ENCODE measurements at regions not wholly inside any gene's neighbourhood (a gene's known extent, or its start where the extent isn't known, plus 50 kb on each side); places are given as distances from the start of the nearest gene placed in this dataset.

- H3K4me3 ChIP-seq (replicated peaks in 1 of 3; ENCODE audit: low read depth in 2 of 3, low read length in 3 of 3) = no peak overlapping the region
- intact Hi-C loops (cut with micrococcal nuclease) = no loop called here
- 56% methylated on average over 3 of the region's 6 CpGs for WGBS (ENCODE audit: insufficient coverage)
- no peaks in the 10 kb centered on the region for H3K4me1 ChIP-seq (ENCODE audit: control insufficient read depth in 1 of 2, insufficient read depth in 2 of 2, low read length in 2 of 2)
- H3K27me3 ChIP-seq (ENCODE audit: control insufficient read depth in 2 of 2, insufficient read depth in 2 of 2, low read length in 2 of 2) = no peaks in the 10 kb centered on the region
- no peaks in the 10 kb centered on the region for H3K36me3 Mint-ChIP-seq
- no peak for DNase-seq
- H3K36me3 ChIP-seq (replicated peaks in 1 of 2; ENCODE audit: control insufficient read depth in 1 of 2, insufficient read depth in 2 of 2, low read length in 2 of 2) = no peaks in the 10 kb centered on the region
- no peak overlapping the region for H3K4me3 Mint-ChIP-seq
- no peaks in the 10 kb centered on the region for H4K20me1 ChIP-seq (ENCODE audit: insufficient read depth, low read length)
- no peak overlapping the region for H3K27ac Mint-ChIP-seq
- no peak overlapping the region for H3K4me2 ChIP-seq (replicated peaks; ENCODE audit: extremely low read depth, low read length, poor library complexity, severe bottlenecking)
- no peak overlapping the region for H2AFZ ChIP-seq (ENCODE audit: insufficient read depth, low read depth, low read length, poor library complexity, severe bottlenecking)
- H3K79me2 ChIP-seq (ENCODE audit: insufficient read depth, low read length) = no peaks in the 10 kb centered on the region
- TF ChIP-seq CTCF (IDR thresholded peaks at IDR 0.05) = no peak
- H3K9me3 ChIP-seq (replicated peaks in 1 of 2; ENCODE audit: control insufficient read depth in 1 of 2, insufficient read depth in 1 of 2, low read length in 2 of 2) = no peaks in the 10 kb centered on the region
- peaks cover 7 to 9% (median 8%) of the 10 kb centered on the region in 3 donors for H3K27me3 Mint-ChIP-seq (ENCODE audit: low read depth in 3 of 3)
- no peak overlapping the region for H3K9ac ChIP-seq (ENCODE audit: insufficient read depth, low read length, poor library complexity, severe bottlenecking)
- peaks cover 0 to 3% (median 0%) of the 10 kb centered on the region in 7 donors for H3K9me3 Mint-ChIP-seq
- H3K27ac ChIP-seq (ENCODE audit: low read depth in 1 of 2, low read length in 2 of 2) = no peak overlapping the region
- H3K4me1 Mint-ChIP-seq = no peaks in the 10 kb centered on the region
These were observed 90.5 kb upstream of the PAX1 start for GRCh38 chr20:21614980-21615379.

GRCh38 chr20:21613512-21613911 lies 92.0 kb upstream of the PAX1 start:
- Histone ChIP-seq H4K20me1 (ENCODE audit: insufficient read depth, low read length) (no peaks in the 10 kb centered on the region), H3K27ac (ENCODE audit: low read depth in 1 of 2, low read length in 2 of 2) (no peak overlapping the region), H3K4me3 (replicated peaks in 1 of 3; ENCODE audit: low read depth in 2 of 3, low read length in 3 of 3) (no peak overlapping the region), H3K27me3 (ENCODE audit: control insufficient read depth in 2 of 2, insufficient read depth in 2 of 2, low read length in 2 of 2) (no peaks in the 10 kb centered on the region), H3K36me3 (replicated peaks in 1 of 2; ENCODE audit: control insufficient read depth in 1 of 2, insufficient read depth in 2 of 2, low read length in 2 of 2) (no peaks in the 10 kb centered on the region), H3K4me1 (ENCODE audit: control insufficient read depth in 1 of 2, insufficient read depth in 2 of 2, low read length in 2 of 2) (no peaks in the 10 kb centered on the region), H3K9me3 (replicated peaks in 1 of 2; ENCODE audit: control insufficient read depth in 1 of 2, insufficient read depth in 1 of 2, low read length in 2 of 2) (no peaks in the 10 kb centered on the region), H2AFZ (ENCODE audit: insufficient read depth, low read depth, low read length, poor library complexity, severe bottlenecking) (no peak overlapping the region), H3K79me2 (ENCODE audit: insufficient read depth, low read length) (no peaks in the 10 kb centered on the region), H3K9ac (ENCODE audit: insufficient read depth, low read length, poor library complexity, severe bottlenecking) (no peak overlapping the region), H3K4me2 (replicated peaks; ENCODE audit: extremely low read depth, low read length, poor library complexity, severe bottlenecking) (no peak overlapping the region)
- Mint-ChIP-seq H3K4me3 (no peak overlapping the region), H3K9me3 (peaks cover 0 to 3% (median 0%) of the 10 kb centered on the region in 7 donors), H3K27me3 (ENCODE audit: low read depth in 3 of 3) (peaks cover 8 to 13% (median 10%) of the 10 kb centered on the region in 3 donors), H3K27ac (no peak overlapping the region), H3K4me1 (no peaks in the 10 kb centered on the region), H3K36me3 (no peaks in the 10 kb centered on the region)
- WGBS (ENCODE audit: insufficient coverage) = 63% methylated on average over 3 of the region's 6 CpGs
- no peak for DNase-seq
- intact Hi-C loops (cut with micrococcal nuclease) = no loop called here
- no peak for TF ChIP-seq CTCF (IDR thresholded peaks at IDR 0.05)

All from CD14-positive monocyte (primary cell).